Karpas-422 (cell line): ENCODE measurements at regions not wholly inside any gene's neighbourhood (a gene's known extent, or its start where the extent isn't known, plus 50 kb on each side); places are given as distances from the start of the nearest gene placed in this dataset.

Source experiments
- DNase-seq: peaks from one replicate; pipeline ENCODE4 v3.0.0-alpha.2; 2015
- H2AFZ ChIP-seq: fragments of 200-600 bp; sonication (generic); 2 replicates; pipeline ENCODE4 v1.6.1; 2014; ENCODE audit warnings: antibody characterized with exemption, low read length, mixed read lengths
- H3K27ac ChIP-seq: fragments of 200-600 bp; sonication (generic); 2 replicates; pipeline ENCODE4 v1.5.1; 2014; ENCODE audit warnings: mild to moderate bottlenecking, low read length, moderate library complexity
- H3K27me3 ChIP-seq: fragments of 200-600 bp; sonication (generic); 2 replicates; pipeline ENCODE4 v1.6.1; 2014; ENCODE audit warnings: low read length, mixed read lengths
- H3K36me3 ChIP-seq: fragments of 200-600 bp; sonication (generic); 2 replicates; pipeline ENCODE4 v1.6.1; 2014; ENCODE audit warnings: low read length, mixed read lengths; ENCODE audit not compliant: insufficient read depth
- H3K4me1 ChIP-seq: fragments of 200-600 bp; sonication (generic); 2 replicates; pipeline ENCODE4 v1.6.1; 2014; ENCODE audit warnings: mild to moderate bottlenecking, low read length, mixed read lengths
- H3K4me2 ChIP-seq: fragments of 200-600 bp; sonication (generic); 2 replicates; pipeline ENCODE4 v1.6.1; 2014; ENCODE audit warnings: low read length, low read depth, mild to moderate bottlenecking; ENCODE audit not compliant: poor library complexity, severe bottlenecking
- H3K4me3 ChIP-seq: fragments of 200-600 bp; sonication (generic); 2 replicates; pipeline ENCODE4 v1.5.1; 2014; ENCODE audit warnings: mild to moderate bottlenecking, antibody characterized with exemption, low read length, mixed read lengths
- H3K79me2 ChIP-seq: fragments of 200-600 bp; sonication (generic); 2 replicates; pipeline ENCODE4 v1.6.1; 2014; ENCODE audit warnings: mild to moderate bottlenecking, low read length, mixed read lengths
- H3K9ac ChIP-seq: fragments of 200-600 bp; sonication (generic); 2 replicates; pipeline ENCODE4 v1.6.0; 2014; ENCODE audit warnings: low read length
- H3K9me2 ChIP-seq: fragments of 200-600 bp; sonication (generic), shearing (Covaris generic); replicated peaks from 2 replicates; pipeline ENCODE4 v1.6.0; 2014; ENCODE audit warnings: mild to moderate bottlenecking, low read length, moderate library complexity; ENCODE audit not compliant: insufficient read depth
- H3K9me3 ChIP-seq: fragments of 300-700, 200-600 bp; sonication (generic); 2 replicates; pipeline ENCODE4 v1.6.1; 2014; ENCODE audit warnings: low read length, mixed read lengths
- H4K20me1 ChIP-seq: fragments of 200-600 bp; sonication (generic); 2 replicates; pipeline ENCODE4 v1.6.1; 2014; ENCODE audit warnings: mild to moderate bottlenecking, antibody characterized with exemption, low read length, low read depth; ENCODE audit not compliant: insufficient read depth

DNA sequence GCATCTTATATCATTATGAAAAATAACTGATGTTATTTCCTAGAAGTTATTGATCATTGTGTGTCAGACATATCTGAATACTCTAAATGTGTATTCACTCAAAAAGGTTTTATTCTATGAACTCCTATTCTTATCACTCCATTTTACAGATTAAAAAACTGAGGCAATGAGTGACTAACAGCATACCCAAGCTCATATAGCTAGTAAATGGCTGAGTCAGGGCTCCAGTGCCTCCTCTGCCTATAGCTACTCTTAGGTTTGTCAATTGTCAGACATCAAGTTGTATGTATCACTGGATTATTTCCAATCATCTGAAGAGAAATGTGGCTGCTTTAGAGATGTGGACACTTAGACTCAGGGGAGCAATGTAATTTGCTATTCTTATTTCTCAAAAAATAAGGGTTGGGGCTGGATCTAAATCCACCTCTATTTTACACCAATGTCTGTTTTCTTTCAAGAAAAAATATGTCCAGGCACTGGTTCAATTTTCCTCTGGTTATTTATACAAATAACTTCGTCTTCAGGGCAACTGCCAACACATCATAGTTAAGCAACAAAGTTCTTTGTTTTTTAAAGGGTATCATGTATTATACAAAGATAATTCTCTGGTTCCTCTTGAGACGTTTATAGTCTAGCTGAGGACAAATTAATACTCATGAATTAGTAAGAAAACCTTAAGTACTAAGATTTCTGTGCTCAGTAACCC is 328.9 kb upstream of the MAF start:
- Histone ChIP-seq H3K36me3 (no peaks in the 10 kb centered on the region), H3K9me3 (no peaks in the 10 kb centered on the region), H3K27ac (no peak overlapping the region), H3K79me2 (no peaks in the 10 kb centered on the region), H3K4me1 (no peaks in the 10 kb centered on the region), H3K9me2 (no peaks in the 10 kb centered on the region), H3K9ac (no peak overlapping the region), H3K27me3 (no peaks in the 10 kb centered on the region), H3K4me2 (no peak overlapping the region), H4K20me1 (no peaks in the 10 kb centered on the region), H2AFZ (no peak overlapping the region), H3K4me3 (no peak overlapping the region)
- no peak for DNase-seq

DNA sequence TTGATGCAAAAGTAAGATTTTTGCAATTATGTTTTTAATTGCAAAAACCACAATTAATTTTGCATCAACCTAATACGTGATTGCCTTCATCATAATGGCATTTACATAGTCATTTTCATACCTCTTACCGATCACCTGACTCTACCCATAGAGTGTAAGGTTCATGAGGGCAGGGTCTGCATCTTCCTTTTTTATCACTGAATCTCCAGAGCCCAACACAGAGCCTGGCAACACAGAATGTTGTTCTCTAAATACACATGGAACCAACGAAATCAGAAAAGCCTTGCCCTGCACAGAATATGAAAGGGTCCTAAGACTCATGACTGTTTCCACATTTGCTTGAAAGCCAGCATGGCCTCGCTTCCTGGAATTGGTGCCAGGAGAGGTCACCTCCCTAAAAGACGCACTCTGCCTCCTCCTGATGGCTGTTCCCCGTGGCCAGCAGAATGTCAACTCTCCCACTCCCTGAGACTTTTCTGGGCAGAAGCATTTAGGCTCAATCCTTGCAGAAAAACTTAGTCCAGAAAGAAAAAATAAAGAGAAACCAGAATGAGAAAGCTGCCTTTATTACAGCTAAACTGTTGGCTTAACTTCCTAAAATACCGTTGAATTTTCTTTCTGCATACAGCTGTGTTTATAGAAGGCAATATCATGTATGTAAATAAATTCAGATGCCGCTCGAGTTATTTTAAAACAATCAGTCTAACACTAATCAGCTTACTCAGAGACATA is 327.8 kb upstream of the MAF start:
- H3K9me2 ChIP-seq: no peaks in the 10 kb centered on the region
- no peaks in the 10 kb centered on the region for H3K36me3 ChIP-seq
- no peaks in the 10 kb centered on the region for H3K9me3 ChIP-seq
- H2AFZ ChIP-seq: no peak overlapping the region
- peak; percentile 39 for DNase-seq
- H3K27me3 ChIP-seq: no peaks in the 10 kb centered on the region
- no peaks in the 10 kb centered on the region for H4K20me1 ChIP-seq
- H3K4me1 ChIP-seq: no peaks in the 10 kb centered on the region
- H3K27ac ChIP-seq: no peak overlapping the region
- H3K79me2 ChIP-seq: no peaks in the 10 kb centered on the region
- no peak overlapping the region for H3K4me3 ChIP-seq
- H3K9ac ChIP-seq: no peak overlapping the region
- no peak overlapping the region for H3K4me2 ChIP-seq

DNA sequence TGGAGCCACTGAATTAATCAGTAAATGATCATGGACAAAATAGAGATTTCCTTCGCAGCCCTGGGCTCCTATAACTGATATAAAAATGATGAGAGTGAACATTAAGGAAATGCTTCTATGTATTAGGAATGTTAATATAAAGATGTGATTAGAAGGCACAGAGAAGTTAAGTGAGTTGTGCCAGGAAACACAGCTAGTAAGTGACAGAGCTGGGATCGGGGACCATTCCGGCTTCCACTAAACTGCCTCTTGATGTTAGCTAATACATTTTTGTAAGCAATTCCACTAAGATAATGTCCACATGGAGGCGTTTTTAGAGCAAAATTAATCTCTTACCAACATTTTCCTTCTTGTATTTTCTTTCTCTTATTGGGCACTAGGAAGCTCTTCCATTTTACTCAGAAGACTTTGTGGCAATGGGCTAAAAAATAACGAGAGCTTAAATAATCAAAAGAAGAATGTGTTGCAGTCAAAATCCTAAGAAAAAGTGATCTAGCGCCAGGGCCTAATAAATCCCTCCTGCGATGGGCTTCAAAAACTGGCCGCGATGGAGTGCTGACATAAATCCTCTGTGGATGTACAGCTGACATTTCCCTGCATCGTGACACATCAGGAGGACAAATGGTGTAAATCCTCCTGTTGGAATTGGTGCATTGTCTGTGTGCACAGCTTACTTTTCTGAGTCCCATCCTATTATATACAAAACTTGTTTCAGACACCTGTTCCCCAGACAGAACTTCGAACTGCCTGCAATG is 326.1 kb upstream of the MAF start:
- Histone ChIP-seq H3K4me3 (no peak overlapping the region), H3K9ac (no peak overlapping the region), H3K27me3 (no peaks in the 10 kb centered on the region), H3K4me1 (no peaks in the 10 kb centered on the region), H2AFZ (no peak overlapping the region), H4K20me1 (no peaks in the 10 kb centered on the region), H3K9me2 (no peaks in the 10 kb centered on the region), H3K27ac (no peak overlapping the region), H3K79me2 (no peaks in the 10 kb centered on the region), H3K36me3 (no peaks in the 10 kb centered on the region), H3K4me2 (no peak overlapping the region), H3K9me3 (no peaks in the 10 kb centered on the region)
- DNase-seq: no peak

DNA sequence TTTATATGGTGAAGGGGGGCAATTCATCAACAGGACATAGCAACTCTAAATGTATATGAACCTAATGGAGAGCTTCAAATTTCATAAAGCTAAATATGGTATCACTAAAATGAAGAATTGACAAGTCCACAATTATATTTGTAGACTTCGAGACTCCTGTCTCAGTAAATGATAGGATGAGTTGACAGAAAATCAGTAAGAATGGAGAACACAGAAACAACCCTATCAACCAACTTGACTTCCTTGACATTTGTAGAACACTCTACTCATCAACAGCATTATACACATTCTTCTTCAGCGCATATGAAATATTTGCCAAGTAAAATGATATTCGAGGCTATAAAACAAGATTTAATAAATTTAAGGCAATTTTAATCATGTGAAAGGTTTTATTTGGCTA is 322.9 kb upstream of the MAF start:
- no peak for DNase-seq
- no peaks in the 10 kb centered on the region for H3K9me2 ChIP-seq
- H3K27me3 ChIP-seq: no peaks in the 10 kb centered on the region
- H3K4me3 ChIP-seq: no peak overlapping the region
- no peaks in the 10 kb centered on the region for H4K20me1 ChIP-seq
- H3K36me3 ChIP-seq: no peaks in the 10 kb centered on the region
- no peaks in the 10 kb centered on the region for H3K4me1 ChIP-seq
- H3K9ac ChIP-seq: no peak overlapping the region
- no peaks in the 10 kb centered on the region for H3K79me2 ChIP-seq
- H2AFZ ChIP-seq: no peak overlapping the region
- H3K27ac ChIP-seq: no peak overlapping the region
- no peak overlapping the region for H3K4me2 ChIP-seq
- H3K9me3 ChIP-seq: no peaks in the 10 kb centered on the region

DNA sequence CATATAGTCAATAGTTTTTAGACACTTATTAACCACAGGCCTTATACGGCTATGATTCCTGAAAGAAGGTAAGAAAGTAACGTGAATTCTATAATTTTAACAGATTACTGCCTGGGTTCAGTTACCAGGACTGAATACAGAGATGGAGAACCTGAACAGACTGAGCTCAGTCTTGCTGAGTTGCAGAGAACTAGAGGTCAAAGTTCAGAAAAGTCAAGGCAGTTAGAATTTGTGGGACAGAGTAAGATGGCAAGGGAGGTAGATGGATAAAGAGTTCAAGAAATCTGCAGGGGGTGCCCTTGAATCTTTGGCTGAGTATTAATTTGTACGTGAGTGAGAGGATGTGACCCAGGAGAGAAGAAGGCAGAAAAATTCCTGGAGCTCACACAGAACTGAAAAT is 320.1 kb upstream of the MAF start:
- Histone ChIP-seq H3K4me1 (no peaks in the 10 kb centered on the region), H3K27me3 (no peaks in the 10 kb centered on the region), H3K79me2 (no peaks in the 10 kb centered on the region), H3K36me3 (no peaks in the 10 kb centered on the region), H2AFZ (no peak overlapping the region), H3K4me3 (no peak overlapping the region), H3K4me2 (no peak overlapping the region), H3K9me3 (no peaks in the 10 kb centered on the region), H3K9me2 (no peaks in the 10 kb centered on the region), H3K27ac (no peak overlapping the region), H4K20me1 (no peaks in the 10 kb centered on the region), H3K9ac (no peak overlapping the region)
- DNase-seq: no peak

DNA sequence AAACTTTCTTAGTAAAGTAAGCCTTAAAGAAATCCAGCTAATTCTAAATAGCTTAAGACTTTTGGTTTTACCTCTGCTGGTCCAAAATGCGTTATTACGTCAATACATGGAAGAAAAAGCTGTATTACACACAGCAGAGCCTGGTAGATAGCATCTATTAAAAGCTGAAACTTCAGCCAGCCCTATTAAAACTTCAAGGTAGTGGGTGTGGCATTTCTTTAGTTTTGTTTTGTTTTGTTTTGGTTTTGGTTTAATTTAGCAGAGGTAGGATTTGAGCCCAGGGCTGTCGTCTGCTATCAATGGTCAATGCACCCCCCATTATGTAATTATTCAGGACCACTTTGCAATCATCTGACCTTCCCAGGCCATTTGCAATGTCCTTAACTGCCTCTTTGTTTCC is 318.4 kb upstream of the MAF start:
- Histone ChIP-seq H3K27me3 (no peaks in the 10 kb centered on the region), H3K4me2 (no peak overlapping the region), H3K4me3 (no peak overlapping the region), H3K9me3 (no peaks in the 10 kb centered on the region), H3K4me1 (no peaks in the 10 kb centered on the region), H3K79me2 (no peaks in the 10 kb centered on the region), H4K20me1 (no peaks in the 10 kb centered on the region), H2AFZ (no peak overlapping the region), H3K27ac (no peak overlapping the region), H3K36me3 (no peaks in the 10 kb centered on the region), H3K9me2 (no peaks in the 10 kb centered on the region), H3K9ac (no peak overlapping the region)
- no peak for DNase-seq

DNA sequence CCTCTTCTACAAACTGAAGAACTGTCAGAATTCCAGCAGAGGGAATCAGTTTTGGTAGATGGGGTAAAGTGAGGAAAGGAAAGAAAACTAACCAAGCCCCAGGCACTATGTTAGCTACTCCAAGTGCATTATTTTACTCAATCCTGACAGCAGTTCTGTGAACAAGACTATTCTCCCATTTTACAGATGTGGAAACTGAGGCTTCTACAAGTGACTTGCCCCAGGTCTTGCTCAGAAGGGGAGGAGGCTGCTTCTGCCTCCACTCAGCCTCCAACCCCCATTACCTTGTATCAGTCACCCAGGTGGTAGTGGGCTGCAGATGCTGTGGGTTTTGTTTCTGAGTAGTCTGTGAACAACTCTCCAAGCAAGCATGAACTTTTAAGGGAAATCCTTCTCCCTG is 315.2 kb upstream of the MAF start:
- Histone ChIP-seq H3K27ac (no peak overlapping the region), H3K4me2 (no peak overlapping the region), H3K9ac (no peak overlapping the region), H3K36me3 (no peaks in the 10 kb centered on the region), H2AFZ (no peak overlapping the region), H3K9me2 (no peaks in the 10 kb centered on the region), H3K4me1 (no peaks in the 10 kb centered on the region), H3K27me3 (no peaks in the 10 kb centered on the region), H4K20me1 (no peaks in the 10 kb centered on the region), H3K9me3 (no peaks in the 10 kb centered on the region), H3K4me3 (no peak overlapping the region), H3K79me2 (no peaks in the 10 kb centered on the region)
- DNase-seq: no peak

DNA sequence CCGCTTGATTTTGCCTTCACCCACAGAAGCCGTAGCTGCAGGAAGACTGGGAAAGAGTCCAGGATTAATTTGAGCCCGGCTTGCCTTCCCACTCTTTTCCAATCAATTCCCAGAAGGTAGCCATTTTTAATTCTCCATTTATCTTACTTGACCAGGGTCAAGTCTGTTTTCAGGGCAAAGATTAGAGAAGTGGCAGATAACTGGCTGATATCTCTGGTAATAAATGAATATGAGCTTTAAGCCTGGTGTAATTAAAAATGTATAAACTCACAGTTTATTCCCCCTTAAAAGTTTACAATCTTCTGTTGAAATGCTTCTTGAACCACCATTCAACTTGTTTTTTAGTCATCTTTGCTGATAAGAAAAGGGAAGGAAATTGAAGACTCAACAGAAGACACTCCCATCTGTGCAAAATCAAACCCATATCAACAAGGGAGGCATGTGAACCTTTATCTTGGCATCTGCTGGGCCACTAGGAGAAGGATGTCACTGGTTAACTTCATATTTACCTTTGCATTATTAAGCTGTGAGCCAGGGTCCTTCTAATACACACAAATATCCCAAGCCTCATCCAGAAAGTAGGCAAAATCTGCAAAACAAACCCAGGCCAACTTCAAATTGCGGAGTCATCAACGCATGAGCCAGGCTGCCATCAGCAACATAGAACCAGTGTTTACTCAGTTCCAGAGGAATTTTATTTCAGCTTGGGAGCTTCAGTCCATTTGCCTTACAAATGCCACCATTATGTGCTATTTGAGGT is 314.6 kb upstream of the MAF start:
- Histone ChIP-seq H2AFZ (no peak overlapping the region), H3K9me3 (no peaks in the 10 kb centered on the region), H3K9me2 (no peaks in the 10 kb centered on the region), H3K27me3 (no peaks in the 10 kb centered on the region), H3K9ac (no peak overlapping the region), H4K20me1 (no peaks in the 10 kb centered on the region), H3K4me2 (no peak overlapping the region), H3K27ac (no peak overlapping the region), H3K4me3 (no peak overlapping the region), H3K79me2 (no peaks in the 10 kb centered on the region), H3K4me1 (no peaks in the 10 kb centered on the region), H3K36me3 (no peaks in the 10 kb centered on the region)
- no peak for DNase-seq
